ENCODE measurements at regions not wholly inside any gene's neighbourhood (a gene's known extent, or its start where the extent isn't known, plus 50 kb on each side); places are given as distances from the start of the nearest gene placed in this dataset.
A peak's percentile ranks its signal among the peaks of the same experiment; 100 is the strongest.
"Not testable (repeated sequence)": the region's sequence is repeated elsewhere in the genome, so short reads cannot be mapped to it uniquely, and the experiment has no call there.

DNA sequence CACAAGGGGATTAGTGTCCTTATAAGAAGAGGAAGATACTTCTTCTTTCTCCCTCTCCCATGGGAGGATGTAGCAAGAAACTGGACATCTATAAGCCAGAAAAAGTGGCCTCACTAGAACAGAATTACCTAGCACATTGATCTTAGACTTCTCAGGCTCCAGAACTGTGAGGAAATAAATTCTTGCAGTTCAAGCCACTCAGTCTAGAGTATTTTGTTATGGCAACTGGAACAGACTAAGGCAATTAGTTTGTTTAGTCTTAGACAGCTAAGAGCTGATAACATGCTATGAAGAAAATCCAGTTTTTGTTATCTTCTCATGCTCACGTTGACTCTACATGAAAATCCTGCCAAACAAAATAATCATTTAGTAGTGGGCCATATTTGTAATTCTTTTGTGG lies 627.6 kb upstream of the PHF14 start:
- no peak for FAIRE-seq

DNA sequence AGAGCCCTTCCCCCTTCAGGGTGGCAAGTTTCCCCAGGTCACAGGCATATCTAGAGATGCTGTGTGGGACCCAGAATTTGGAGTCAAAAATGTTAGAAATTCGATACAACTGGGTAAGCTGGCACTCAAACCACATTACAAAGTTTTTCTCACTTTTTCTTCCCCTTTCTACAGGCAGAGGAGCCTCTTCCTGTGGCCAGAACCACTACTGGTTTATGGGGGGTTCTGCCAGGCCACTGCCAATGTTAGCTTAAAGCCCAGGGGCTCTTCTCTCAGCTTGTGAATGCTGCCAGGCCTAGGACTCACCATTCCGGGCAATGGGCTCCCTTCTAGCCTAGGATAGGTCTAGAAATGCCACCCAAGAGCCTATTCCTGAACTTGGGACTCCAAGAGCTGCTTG lies 617.9 kb upstream of the PHF14 start:
- no peak for FAIRE-seq

DNA sequence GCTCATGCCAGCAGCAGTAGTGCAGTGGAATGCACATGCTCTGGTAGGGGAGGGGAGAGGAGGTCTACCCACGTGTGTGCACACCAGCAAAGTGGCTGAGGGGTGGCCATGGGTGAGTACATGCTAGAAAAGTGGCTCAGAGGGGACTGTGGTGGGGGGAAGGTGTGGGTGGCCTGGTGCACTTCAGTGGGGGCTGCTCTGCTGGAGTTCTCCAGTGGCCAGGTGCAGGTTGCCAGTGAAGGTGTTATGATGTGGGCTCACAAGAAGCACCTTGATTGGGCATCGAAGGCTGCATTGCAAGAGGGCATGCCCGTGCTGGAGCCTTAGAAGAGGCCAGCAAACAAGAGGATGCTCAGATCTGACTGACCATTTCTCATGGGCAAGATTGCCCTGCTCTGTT lies 613.6 kb upstream of the PHF14 start:
- no peak for FAIRE-seq

DNA sequence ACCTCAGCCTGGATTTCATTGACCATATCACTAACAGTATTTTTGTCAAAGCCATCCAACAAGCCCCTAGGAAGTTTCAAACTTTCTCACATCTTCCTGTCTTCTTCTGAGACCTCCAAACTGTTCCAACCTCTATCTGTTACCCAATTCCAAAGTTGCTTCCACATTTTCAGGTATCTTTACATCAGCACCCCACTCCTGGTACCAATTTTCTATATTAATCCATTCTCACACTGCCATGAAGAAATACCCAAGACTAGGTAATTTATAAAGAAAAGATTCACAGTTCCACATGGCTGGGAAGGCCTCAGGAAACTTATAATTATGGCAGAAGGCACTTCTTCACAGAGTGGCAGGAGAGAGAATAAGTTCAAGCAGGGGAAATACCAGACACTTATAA lies 571.9 kb upstream of the PHF14 start:
- FAIRE-seq: no peak

DNA sequence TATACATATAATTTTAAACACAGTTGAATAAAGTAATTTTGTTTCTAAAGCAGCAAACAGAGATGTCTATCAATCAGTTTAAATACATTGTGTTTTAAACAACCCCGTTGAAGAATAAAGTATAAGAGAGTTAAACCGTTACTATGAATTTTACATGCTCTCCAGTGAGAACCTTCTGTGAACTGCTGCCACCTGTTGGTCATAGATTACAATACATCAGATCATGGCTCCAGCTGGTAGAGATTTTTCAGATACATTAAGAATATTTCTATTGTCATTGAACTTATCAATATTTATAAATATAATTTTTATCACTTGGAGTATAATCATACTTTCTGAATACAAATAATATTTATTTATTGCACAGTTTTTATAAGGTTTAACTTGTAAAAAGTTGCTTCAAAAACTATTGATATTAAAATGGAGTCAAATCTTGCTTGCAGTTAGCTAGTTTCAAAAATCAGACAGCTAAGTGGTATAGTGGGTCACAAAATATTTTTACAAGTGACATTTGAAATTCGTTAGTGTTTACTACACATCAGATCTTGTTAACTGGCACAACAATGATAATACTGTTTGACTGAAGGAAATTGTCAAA lies 561.2 kb upstream of the PHF14 start:
- peak; percentile 94 for FAIRE-seq

DNA sequence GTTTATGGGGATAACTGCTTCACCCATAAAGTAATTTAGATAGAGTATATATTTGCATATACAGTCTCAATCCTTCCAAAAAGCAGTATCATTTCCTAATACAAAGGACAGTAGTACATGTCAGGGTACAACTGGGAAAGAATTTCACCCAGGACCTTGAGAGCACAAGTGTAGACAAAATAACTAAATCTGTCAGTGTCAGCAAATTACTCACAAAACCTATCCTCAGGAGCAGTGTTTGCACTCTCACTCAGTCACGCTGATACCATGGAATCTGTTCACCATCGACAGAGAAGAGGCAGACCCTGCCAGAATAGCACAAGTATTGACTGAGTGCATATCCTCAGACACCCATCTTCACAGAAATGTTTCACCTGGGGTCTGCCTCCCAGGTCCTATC lies 554.7 kb upstream of the PHF14 start:
- FAIRE-seq: no peak

DNA sequence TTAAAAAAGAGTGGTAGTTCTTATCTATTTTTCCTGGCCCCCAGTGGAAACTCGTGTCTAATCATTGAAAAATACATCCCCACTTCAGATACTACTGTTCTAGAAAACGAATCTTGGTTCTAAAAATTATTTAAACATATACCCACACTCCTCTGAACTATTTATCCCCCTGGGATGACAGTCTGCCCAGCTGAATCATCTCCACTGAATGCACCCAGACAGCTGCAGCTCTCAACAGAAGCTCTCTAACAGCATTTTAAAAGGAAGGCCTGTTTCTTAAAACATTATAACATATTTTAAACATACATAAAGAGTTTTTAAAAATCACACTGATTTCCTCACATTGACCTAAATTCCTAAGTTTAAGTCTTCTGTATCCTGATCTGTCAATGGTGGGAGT lies 544.6 kb upstream of the PHF14 start:
- FAIRE-seq: no peak

DNA sequence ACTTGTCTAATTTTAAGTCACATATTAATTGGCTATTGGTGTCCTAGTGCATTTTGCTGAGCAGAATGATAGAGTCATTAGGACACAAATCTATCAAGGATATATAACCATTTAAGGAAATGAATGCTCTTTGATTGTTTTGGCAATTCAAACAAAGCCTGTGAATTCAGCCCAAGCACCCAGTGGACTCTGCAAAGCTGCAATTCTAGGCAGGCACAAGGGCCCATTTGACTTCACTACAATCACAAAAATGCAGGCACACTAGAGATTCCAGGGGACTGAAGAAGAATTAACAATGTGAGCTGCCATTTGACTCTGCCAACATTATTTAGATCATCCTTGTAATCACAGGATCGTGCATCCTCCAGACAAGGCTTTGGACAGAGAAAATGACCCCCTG lies 544.2 kb upstream of the PHF14 start:
- FAIRE-seq: no peak

DNA sequence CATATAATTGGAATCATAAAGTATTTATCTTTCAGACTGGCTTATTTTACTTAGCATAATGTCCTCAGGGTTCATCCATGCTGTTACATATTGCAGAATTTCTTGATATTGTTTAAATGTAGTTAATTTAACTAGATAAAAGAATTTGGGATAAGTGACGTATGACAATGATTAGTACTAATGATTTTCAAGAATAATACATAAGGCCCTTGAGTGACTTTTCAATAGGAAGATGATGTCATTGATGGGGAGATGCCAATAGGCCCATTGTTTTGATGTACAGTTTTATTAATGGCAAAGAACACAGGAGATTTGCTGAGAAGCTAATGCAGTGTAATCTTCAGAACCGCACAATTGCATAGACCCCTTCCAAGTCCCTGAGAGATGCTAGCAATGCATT lies 537.4 kb upstream of the PHF14 start:
- no peak for FAIRE-seq

DNA sequence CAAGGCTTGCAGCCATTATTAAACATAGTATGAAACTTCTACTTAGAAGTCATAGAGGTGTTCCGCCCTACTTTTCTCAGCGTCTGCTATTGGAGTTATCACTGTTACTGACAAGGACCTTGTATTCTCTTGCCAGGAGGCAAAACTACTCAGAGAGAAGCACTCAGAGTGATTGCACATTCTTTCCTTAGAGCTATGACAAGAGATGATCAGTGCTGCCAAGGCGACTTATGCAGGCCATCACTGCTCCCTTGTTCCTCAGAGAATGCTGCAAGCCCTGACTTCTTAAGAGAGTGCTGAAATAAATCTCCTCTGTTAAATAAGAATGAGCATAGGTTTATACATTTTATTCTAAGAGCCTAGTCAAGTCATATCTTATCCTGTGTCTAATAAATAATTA lies 534.6 kb upstream of the PHF14 start:
- FAIRE-seq: no peak

DNA sequence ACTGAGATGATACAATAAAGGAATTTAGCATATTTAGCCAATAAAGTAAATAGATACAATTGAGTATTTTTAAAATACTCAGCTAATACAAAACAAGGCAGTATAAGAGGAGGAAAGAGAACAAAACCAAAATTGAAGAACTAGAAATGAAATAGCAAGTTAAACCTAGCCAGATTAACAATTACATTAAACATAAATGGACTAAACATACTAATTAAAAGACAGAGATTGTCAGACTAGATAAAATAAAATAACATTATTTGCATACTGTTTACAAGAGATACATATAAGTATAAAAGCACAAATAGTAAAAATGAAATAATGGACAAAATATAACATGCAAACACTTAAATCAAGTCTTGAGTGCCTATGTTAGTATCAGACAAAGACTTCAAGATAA lies 517.7 kb upstream of the PHF14 start:
- peak; percentile 15 for FAIRE-seq

DNA sequence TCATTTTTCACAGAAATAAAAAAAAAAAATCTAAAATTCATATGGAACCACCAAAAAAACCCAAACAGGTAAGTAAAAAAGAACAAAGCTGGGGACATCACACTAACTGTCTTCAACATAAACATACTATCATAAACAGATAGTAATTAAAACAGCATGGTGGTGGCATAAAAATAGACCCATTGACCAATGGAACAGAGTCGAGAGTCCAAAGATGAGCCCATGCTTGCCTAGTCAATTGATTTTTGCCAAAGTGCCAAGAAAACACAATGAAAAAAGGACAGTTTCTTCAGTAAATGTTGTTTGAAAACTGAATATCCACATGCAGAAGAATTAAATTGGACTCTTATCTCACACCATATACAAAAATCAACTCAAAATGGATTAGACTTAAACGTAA lies 513.2 kb upstream of the PHF14 start:
- no peak for FAIRE-seq

DNA sequence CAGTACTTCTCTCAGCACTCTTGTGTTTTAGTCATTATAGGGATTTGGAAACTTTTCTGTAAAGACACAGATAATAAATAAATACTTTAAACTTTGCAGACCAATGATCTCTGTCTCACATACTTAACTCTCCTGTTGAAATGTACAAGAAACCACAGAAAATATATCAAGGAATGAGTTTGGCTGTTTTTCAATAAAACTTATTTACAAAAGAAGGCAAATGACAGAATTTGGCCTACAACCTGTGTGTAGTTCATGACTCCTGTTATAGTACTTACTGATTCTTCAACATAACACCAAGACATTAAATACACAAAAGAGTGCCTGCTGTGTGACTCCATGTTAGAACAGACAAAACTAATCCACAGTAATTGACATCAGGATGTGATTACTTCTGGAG lies 510.0 kb upstream of the PHF14 start:
- FAIRE-seq: no peak

DNA sequence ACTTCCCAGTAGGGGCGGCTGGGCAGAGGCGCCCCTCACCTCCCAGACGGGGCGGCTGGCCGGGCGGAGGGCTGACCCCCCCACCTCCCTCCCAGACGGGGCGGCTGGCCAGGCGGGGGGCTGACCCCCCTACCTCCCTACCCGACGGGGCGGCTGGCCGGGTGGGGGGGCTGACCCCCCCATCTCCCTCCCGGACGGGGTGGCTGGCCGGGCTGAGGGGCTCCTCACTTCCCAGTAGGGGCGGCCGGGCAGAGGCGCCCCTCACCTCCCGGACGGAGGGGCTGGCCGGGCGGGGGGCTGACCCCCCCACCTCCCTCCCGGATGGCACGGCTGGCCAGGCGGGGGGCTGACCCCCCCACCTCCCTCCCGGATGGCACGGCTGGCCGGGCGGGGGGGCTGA lies 508.1 kb upstream of the PHF14 start:
- not testable (repeated sequence) for FAIRE-seq

DNA sequence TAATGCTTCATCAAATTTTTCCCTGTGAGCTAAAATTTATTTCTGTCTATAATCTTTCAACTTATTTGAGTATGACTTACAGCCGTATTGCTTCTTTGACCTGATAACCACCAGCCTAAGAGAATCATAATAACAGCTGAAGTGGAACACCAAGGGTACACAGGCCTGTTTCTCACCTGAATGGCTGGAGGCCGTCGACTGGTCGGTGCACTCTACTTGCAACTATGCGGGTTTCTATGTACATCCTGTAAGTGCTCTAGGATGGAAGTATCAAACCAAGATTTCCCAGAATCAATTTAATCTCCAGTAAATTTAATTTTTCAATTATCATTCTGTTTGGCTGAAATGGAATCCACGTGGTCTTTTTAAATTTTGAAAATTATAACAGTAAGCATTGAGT lies 504.8 kb upstream of the PHF14 start:
- FAIRE-seq: no peak

DNA sequence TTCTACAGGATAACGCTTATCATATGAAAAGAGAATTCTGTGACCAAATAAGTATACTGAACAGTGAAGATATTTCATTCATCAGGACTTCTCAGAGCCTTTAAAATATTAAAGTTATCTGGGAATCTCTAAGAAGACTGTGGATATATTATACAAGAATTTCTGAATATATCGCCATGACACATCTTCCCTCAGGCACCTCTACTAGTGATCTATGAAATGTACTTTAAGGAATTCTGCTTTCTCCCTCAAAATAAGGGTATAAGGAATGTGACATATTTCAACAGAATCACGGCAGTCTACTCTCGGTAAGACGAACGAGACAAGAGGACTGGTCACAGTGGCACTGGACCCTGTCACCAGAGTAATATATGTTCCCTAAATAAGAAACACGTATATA lies 504.2 kb upstream of the PHF14 start:
- FAIRE-seq: no peak

DNA sequence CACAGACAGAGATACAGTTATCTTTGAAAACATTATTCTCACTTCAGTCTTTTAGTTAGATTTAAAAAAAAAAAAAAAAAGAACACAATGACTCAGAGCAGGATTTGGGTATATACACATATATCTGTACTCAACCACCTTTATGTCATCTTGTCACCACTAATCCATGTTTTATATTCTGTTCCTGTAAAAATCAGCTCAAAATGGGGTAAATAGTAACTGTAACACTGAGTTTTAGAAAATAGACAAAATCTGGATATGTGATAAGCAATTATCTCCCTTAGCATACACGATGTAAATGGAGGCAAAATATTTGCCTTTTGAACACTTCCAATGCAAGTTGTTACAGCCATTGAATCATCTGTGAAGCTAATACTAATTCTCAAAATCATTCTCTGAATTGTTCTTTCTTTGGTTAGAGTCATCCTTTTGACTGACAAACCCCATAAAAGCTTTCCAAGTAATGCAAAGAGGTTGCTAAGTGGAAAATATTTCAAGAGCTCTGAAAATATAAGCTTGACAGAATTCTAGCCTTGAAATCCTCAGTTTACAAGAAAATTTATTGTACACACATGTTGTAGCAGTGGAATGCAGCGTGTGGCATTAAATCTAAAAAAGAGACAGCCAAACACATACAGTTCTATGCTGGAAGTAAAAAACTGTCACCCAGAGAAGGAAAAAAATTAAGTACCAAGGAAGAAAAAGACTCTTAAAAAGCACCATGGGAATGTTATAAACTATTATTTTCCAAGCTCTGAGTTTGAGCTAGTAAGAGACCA lies 502.2 kb upstream of the PHF14 start:
- FAIRE-seq: no peak

DNA sequence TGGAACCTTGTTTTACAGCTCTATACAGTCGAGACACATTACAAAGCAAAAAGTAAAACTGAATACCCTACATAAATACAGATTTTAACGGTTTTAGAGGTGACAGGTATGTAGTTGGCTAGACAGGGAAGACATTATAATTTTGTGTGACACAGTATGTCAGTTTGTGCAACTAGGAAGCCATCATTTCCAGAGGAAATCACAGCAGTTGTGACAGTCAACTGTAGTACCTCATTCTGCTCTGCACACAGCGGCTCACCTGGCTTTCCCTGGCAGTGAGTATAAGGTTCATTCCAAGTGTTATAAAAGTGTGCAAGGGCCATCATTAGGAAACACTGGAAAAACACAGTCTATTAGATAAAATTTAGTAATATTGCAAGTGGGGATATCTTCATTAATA lies 501.6 kb upstream of the PHF14 start:
- no peak for FAIRE-seq

DNA sequence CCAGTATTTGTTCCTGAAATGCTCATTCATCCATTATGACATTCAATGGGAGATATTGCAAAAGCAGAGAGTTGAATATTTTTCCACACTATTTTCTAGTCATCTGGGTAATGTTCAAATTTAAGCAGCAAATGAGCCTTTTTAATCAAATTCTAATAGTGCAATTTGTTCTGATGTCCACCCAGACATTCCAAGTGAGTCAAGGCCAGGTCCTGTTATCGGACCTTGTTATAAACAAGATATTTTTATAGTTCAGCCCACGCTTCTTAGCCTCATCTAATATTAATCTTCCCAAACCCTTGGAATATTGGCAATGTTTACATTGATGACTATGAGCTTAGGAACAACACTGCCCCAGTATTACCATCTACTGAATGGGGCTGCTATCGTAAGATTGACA lies 500.1 kb upstream of the PHF14 start:
- FAIRE-seq: no peak

DNA sequence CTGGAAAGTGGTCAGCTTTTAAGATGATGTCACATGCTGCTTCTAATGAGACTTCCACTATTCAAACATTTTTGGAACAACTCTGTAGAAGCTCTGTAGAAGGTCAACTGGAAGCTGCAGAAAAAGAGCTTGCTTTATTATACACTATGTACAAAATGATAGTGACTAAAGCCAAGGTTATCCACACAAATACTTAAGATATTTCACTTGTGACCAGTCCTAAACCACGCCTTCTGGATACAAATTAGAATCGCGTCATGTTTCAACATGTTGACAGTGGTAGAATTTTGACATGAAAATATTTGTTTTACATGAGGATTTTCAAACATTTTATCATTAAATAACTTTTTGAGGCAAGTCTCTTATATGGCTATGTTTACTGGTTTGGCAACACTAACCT lies 499.6 kb upstream of the PHF14 start:
- no peak for FAIRE-seq

DNA sequence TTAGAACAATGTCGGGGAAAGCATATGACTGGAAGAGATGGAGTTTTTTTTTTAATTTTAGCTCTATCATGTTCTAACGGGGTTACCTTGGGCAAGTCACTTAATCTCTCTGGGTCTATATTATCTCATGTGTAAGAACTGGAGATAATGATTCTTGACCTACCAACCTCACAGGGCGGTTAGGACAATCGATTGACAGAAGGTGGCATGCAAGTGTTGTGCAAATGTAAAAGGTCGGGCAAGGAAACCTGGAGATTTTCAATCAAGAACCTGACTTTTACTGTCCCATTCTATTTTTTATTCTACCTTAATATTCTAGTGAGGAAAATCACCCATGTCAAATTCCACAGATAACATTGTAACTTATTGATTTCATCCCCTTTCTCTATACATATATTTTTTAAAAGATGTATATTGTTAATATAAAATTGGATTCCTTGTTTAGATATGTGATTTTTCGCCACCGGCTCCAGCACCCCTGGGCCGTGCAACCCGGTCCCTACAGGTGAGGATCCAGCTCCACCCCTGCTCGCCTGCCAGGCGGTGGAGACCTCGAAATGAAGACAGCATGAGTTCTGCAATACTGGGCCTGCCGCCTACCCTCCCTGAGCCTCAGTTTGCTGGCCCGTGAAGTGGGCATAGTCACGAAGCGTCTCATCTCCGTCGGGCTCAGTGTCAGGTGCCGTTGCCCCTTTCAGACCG lies 497.6 kb upstream of the PHF14 start:
- no peak for FAIRE-seq

DNA sequence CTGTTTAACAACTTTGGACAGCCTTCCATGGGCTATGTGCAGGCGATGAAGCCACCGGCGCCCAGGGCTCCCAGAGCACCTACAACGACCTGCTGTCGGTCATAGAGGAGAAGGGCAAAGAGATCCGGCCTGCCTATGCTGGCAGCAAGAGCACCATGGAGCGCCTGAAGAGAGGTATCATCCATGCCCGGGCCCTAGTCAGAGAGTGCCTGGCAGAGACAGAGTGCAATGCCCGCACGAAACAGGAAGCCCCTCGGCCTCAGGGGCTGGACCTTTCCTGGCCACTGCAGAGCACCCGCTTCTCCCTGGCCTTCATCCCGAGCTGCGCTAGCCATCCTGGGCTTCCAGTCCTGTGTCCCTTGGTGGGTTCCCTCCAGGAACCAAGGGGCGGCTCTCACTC lies 497.0 kb upstream of the PHF14 start:
- FAIRE-seq: no peak

DNA sequence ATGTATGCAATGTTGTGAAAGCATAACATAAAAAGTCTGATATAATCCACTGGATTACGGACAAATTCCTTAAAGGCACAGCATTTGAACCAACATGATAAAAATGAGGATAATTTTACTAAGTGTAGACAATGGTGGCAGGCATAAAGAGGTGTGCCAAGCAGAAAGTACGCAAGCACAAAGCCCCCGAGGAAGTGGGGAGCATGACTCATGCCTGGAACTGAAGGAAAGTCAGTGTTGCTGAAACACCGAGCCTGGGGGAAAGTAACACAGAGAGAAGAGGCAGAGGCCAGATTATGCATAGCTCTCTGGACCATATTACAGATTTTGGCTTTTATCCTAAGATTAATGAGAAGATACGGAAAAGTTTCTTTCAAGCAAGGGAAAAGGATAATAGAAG lies 490.0 kb upstream of the PHF14 start:
- FAIRE-seq: no peak

DNA sequence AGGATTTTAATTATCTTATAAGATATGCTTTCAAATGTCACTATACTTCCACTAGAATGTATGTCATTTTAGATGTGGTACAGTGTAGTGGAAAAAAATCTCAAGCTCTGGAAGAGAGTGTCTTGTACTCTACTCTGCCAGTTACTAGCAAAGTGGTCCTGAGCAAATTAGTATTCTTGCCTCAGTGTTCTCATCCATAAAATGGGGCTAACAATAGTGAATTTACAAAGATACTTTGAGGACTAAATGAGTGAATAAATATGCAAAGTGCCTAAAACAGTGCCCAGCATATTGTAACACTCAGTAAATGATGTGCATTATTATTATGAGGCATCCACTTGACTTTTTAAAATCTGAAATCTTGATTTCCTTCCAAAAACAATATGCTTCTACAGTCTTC lies 488.9 kb upstream of the PHF14 start:
- FAIRE-seq: no peak

All from G401.6 (cell line).